GM12872 (cell line): ENCODE measurements at regions not wholly inside any gene's neighbourhood (a gene's known extent, or its start where the extent isn't known, plus 50 kb on each side); places are given as distances from the start of the nearest gene placed in this dataset.

Source experiments
- CTCF ChIP-seq: IDR thresholded peaks from 3 replicates; pipeline ENCODE4 v1.5.1; 2011; ENCODE audit warnings: low read depth, mild to moderate bottlenecking, low read length, moderate library complexity; ENCODE audit not compliant: insufficient read depth

GRCh38 chr4:19944806-19945205 lies 306.9 kb upstream of the SLIT2 start:
- no peak for TF ChIP-seq CTCF

GRCh38 chr4:19944251-19944650 lies 307.5 kb upstream of the SLIT2 start:
- TF ChIP-seq CTCF = no peak

GRCh38 chr4:19941434-19941833 lies 310.3 kb upstream of the SLIT2 start:
- TF ChIP-seq CTCF = no peak

- no peak for TF ChIP-seq CTCF
Observed at GRCh38 chr4:19940861-19941260, 310.8 kb upstream of the SLIT2 start.

- TF ChIP-seq CTCF = no peak
Observed at GRCh38 chr4:19936476-19936875, 315.2 kb upstream of the SLIT2 start.

GRCh38 chr4:19930742-19931141 lies 321.0 kb upstream of the SLIT2 start:
- TF ChIP-seq CTCF = no peak

- TF ChIP-seq CTCF = no peak
Observed at GRCh38 chr4:19927381-19927780, 324.3 kb upstream of the SLIT2 start.

- no peak for TF ChIP-seq CTCF
Observed at GRCh38 chr4:19925516-19925915, 326.2 kb upstream of the SLIT2 start.
